Activated naive CD8-positive, alpha-beta T cell treated with anti-CD3 and anti-CD28 coated beads, Interleukin-2, amount 10 ng/mL, durations not matched to agents 7 days and 5 days (primary cell): ENCODE measurements at regions not wholly inside any gene's neighbourhood (a gene's known extent, or its start where the extent isn't known, plus 50 kb on each side); places are given as distances from the start of the nearest gene placed in this dataset.

ENCODE experiments used
- ATAC-seq: fragments of 150-1000 bp; cut with Tn5 transposase; one replicate; pipeline ENCODE4 v1.10.0; 2021; ENCODE audit warnings: low read depth, moderate library complexity
- POLR2A ChIA-PET: fragments of 350-600 bp; sonication (Branson Sonifier 250); formaldehyde crosslinking; loops from one replicate; lab custom pipeline; 2021; ENCODE audit warnings: antibody characterized with exemption; lab: Charles Lee
- DNase-seq: peaks from one replicate; pipeline ENCODE4 v3.0.0; 2021
- H3K27ac Mint-ChIP-seq: one replicate; pipeline ENCODE4 v1.8.0; 2022; ENCODE audit warnings: mild to moderate bottlenecking, mixed read lengths
- H3K27me3 Mint-ChIP-seq: one replicate; pipeline ENCODE4 v1.8.0; 2022; ENCODE audit warnings: mild to moderate bottlenecking, moderate library complexity, mixed read lengths
- H3K36me3 Mint-ChIP-seq: one replicate; pipeline ENCODE4 v1.8.0; 2021; ENCODE audit warnings: mild to moderate bottlenecking, mixed read lengths
- H3K4me1 Mint-ChIP-seq: one replicate; pipeline ENCODE4 v1.8.0; 2021; ENCODE audit warnings: mixed read lengths
- H3K4me3 Mint-ChIP-seq: one replicate; pipeline ENCODE4 v1.8.0; 2022; ENCODE audit warnings: mild to moderate bottlenecking, moderate library complexity, mixed read lengths
- H3K9me3 Mint-ChIP-seq: one replicate; pipeline ENCODE4 v1.8.0; 2021; ENCODE audit warnings: mixed read lengths

GRCh38 chr14:81938341-81938740, 404.7 kb upstream of the SEL1L start:
- POLR2A ChIA-PET, result no interaction called here
- Mint-ChIP-seq H3K4me1 (no peaks in the 10 kb centered on the region), H3K9me3 (no peaks in the 10 kb centered on the region), H3K27ac (no peak overlapping the region), H3K27me3 (no peaks in the 10 kb centered on the region), H3K36me3 (no peaks in the 10 kb centered on the region), H3K4me3 (no peak overlapping the region)
- ATAC-seq, result no peak
- DNase-seq, result no peak

GRCh38 chr14:81940651-81941050, 407.0 kb upstream of the SEL1L start:
- H3K9me3 Mint-ChIP-seq, result no peaks in the 10 kb centered on the region
- H3K27me3 Mint-ChIP-seq, result no peaks in the 10 kb centered on the region
- H3K36me3 Mint-ChIP-seq, result no peaks in the 10 kb centered on the region
- H3K27ac Mint-ChIP-seq, result no peak overlapping the region
- POLR2A ChIA-PET, result no interaction called here
- no peak overlapping the region for H3K4me3 Mint-ChIP-seq
- no peaks in the 10 kb centered on the region for H3K4me1 Mint-ChIP-seq
- no peak for DNase-seq
- ATAC-seq, result no peak

GRCh38 chr14:81942071-81942470, 408.4 kb upstream of the SEL1L start:
- no peak for ATAC-seq
- Mint-ChIP-seq H3K27ac (no peak overlapping the region), H3K9me3 (peaks cover under 1% of the 10 kb centered on the region), H3K4me3 (no peak overlapping the region), H3K27me3 (no peaks in the 10 kb centered on the region), H3K4me1 (no peaks in the 10 kb centered on the region), H3K36me3 (no peaks in the 10 kb centered on the region)
- POLR2A ChIA-PET, result no interaction called here
- DNase-seq, result no peak

GRCh38 chr14:81946375-81946774, 412.7 kb upstream of the SEL1L start:
- no peak overlapping the region for H3K4me3 Mint-ChIP-seq
- no peak overlapping the region for H3K27ac Mint-ChIP-seq
- DNase-seq, result no peak
- POLR2A ChIA-PET, result no interaction called here
- ATAC-seq, result no peak
- no peaks in the 10 kb centered on the region for H3K27me3 Mint-ChIP-seq
- H3K9me3 Mint-ChIP-seq, result peaks cover 2% of the 10 kb centered on the region
- no peaks in the 10 kb centered on the region for H3K36me3 Mint-ChIP-seq
- H3K4me1 Mint-ChIP-seq, result no peaks in the 10 kb centered on the region

GRCh38 chr14:81946834-81947798, 413.5 kb upstream of the SEL1L start:
- Mint-ChIP-seq H3K27ac (no peak overlapping the region), H3K27me3 (no peaks in the 10 kb centered on the region), H3K4me3 (no peak overlapping the region), H3K4me1 (no peaks in the 10 kb centered on the region), H3K36me3 (no peaks in the 10 kb centered on the region), H3K9me3 (peaks cover 2% of the 10 kb centered on the region)
- ATAC-seq (no peak), DNase-seq (no peak)
- POLR2A ChIA-PET, result no interaction called here

- Mint-ChIP-seq H3K4me1 (no peaks in the 10 kb centered on the region), H3K9me3 (peaks cover 3% of the 10 kb centered on the region), H3K36me3 (no peaks in the 10 kb centered on the region), H3K27me3 (no peaks in the 10 kb centered on the region), H3K27ac (no peak overlapping the region), H3K4me3 (no peak overlapping the region)
- ATAC-seq, result no peak
- POLR2A ChIA-PET, result no interaction called here
- DNase-seq, result no peak
These were observed 419.3 kb upstream of the SEL1L start for GRCh38 chr14:81952917-81953316.

- H3K27ac Mint-ChIP-seq, result no peak overlapping the region
- DNase-seq (no peak), ATAC-seq (no peak)
- H3K4me1 Mint-ChIP-seq, result no peaks in the 10 kb centered on the region
- no peak overlapping the region for H3K4me3 Mint-ChIP-seq
- POLR2A ChIA-PET, result no interaction called here
- peaks cover 3% of the 10 kb centered on the region for H3K9me3 Mint-ChIP-seq
- no peaks in the 10 kb centered on the region for H3K36me3 Mint-ChIP-seq
- H3K27me3 Mint-ChIP-seq, result no peaks in the 10 kb centered on the region
These were observed 419.8 kb upstream of the SEL1L start for GRCh38 chr14:81953419-81953818.

GRCh38 chr14:81955123-81955522, 421.5 kb upstream of the SEL1L start:
- Mint-ChIP-seq H3K27me3 (no peaks in the 10 kb centered on the region), H3K4me1 (no peaks in the 10 kb centered on the region), H3K36me3 (no peaks in the 10 kb centered on the region), H3K27ac (no peak overlapping the region), H3K4me3 (no peak overlapping the region), H3K9me3 (peaks cover 3% of the 10 kb centered on the region)
- POLR2A ChIA-PET, result no interaction called here
- ATAC-seq, result no peak
- DNase-seq, result no peak

GRCh38 chr14:81960781-81961180, 427.1 kb upstream of the SEL1L start:
- ATAC-seq (no peak), DNase-seq (no peak)
- H3K27ac Mint-ChIP-seq, result no peak overlapping the region
- POLR2A ChIA-PET, result no interaction called here
- H3K4me1 Mint-ChIP-seq, result no peaks in the 10 kb centered on the region
- H3K27me3 Mint-ChIP-seq, result no peaks in the 10 kb centered on the region
- H3K9me3 Mint-ChIP-seq, result peaks cover 2% of the 10 kb centered on the region
- no peak overlapping the region for H3K4me3 Mint-ChIP-seq
- H3K36me3 Mint-ChIP-seq, result no peaks in the 10 kb centered on the region

- no peaks in the 10 kb centered on the region for H3K27me3 Mint-ChIP-seq
- no peaks in the 10 kb centered on the region for H3K4me1 Mint-ChIP-seq
- H3K36me3 Mint-ChIP-seq, result no peaks in the 10 kb centered on the region
- POLR2A ChIA-PET, result no interaction called here
- DNase-seq, result no peak
- no peak overlapping the region for H3K4me3 Mint-ChIP-seq
- H3K27ac Mint-ChIP-seq, result no peak overlapping the region
- ATAC-seq, result no peak
- H3K9me3 Mint-ChIP-seq, result peaks cover 4% of the 10 kb centered on the region
These were observed 430.2 kb upstream of the SEL1L start for GRCh38 chr14:81963846-81964245.

GRCh38 chr14:81970307-81970706, 436.7 kb upstream of the SEL1L start:
- H3K9me3 Mint-ChIP-seq, result peaks cover 11% of the 10 kb centered on the region
- POLR2A ChIA-PET, result no interaction called here

GRCh38 chr14:81971911-81972310, 438.3 kb upstream of the SEL1L start:
- Mint-ChIP-seq H3K27me3 (no peaks in the 10 kb centered on the region), H3K9me3 (peaks cover 11% of the 10 kb centered on the region), H3K36me3 (no peaks in the 10 kb centered on the region), H3K27ac (no peak overlapping the region), H3K4me1 (no peaks in the 10 kb centered on the region), H3K4me3 (no peak overlapping the region)
- POLR2A ChIA-PET, result no interaction called here
- ATAC-seq (no peak), DNase-seq (no peak)

More at GRCh38 chr14:81970307-81970706, 436.7 kb upstream of the SEL1L start:
- ATAC-seq (no peak), DNase-seq (no peak)
- no peak overlapping the region for H3K4me3 Mint-ChIP-seq
- H3K27ac Mint-ChIP-seq, result no peak overlapping the region
- H3K27me3 Mint-ChIP-seq, result no peaks in the 10 kb centered on the region
- no peaks in the 10 kb centered on the region for H3K4me1 Mint-ChIP-seq
- no peaks in the 10 kb centered on the region for H3K36me3 Mint-ChIP-seq

- Mint-ChIP-seq H3K9me3 (peaks cover 8% of the 10 kb centered on the region), H3K4me3 (no peak overlapping the region), H3K27ac (no peak overlapping the region), H3K36me3 (no peaks in the 10 kb centered on the region), H3K4me1 (no peaks in the 10 kb centered on the region), H3K27me3 (no peaks in the 10 kb centered on the region)
- POLR2A ChIA-PET, result no interaction called here
- ATAC-seq (no peak), DNase-seq (no peak)
These were observed 438.9 kb upstream of the SEL1L start for GRCh38 chr14:81972601-81973000.

- Mint-ChIP-seq H3K4me3 (no peak overlapping the region), H3K4me1 (no peaks in the 10 kb centered on the region), H3K36me3 (no peaks in the 10 kb centered on the region), H3K9me3 (peaks cover 7% of the 10 kb centered on the region), H3K27me3 (no peaks in the 10 kb centered on the region), H3K27ac (no peak overlapping the region)
- POLR2A ChIA-PET, result no interaction called here
- DNase-seq (no peak), ATAC-seq (no peak)
These were observed 440.9 kb upstream of the SEL1L start for GRCh38 chr14:81974543-81974942.
